GM18858 (cell line): ENCODE measurements at regions not wholly inside any gene's neighbourhood (a gene's known extent, or its start where the extent isn't known, plus 50 kb on each side); places are given as distances from the start of the nearest gene placed in this dataset.
"Not testable (repeated sequence)": the region's sequence is repeated elsewhere in the genome, so short reads cannot be mapped to it uniquely, and the experiment has no call there.

ENCODE experiments used
- ATAC-seq: cut with Tn5 transposase; IDR thresholded peaks from one replicate; pipeline ENCODE4 v1.9.1; 2021; ENCODE audit not compliant: unreplicated experiment

DNA sequence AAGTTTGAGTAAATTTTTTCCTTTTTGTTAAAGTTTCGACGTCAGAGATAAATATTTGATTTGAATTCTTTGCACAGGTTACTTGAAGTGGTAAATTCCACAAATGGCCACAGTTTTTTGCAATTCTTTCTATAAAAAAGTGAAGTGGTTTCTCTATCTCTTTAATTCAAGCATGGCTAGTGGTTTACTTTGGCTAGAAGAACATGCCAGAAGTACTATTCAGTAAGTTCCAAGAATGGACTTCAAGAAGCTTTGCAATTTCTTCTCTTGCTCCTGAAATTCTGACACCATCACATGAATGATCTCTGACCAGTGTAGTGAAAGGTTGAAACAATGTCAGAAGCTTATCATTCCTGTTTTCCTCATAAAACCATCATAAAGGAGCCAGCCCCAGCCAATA is 55.7 kb upstream of the RNPC3 start:
- ATAC-seq = no peak

DNA sequence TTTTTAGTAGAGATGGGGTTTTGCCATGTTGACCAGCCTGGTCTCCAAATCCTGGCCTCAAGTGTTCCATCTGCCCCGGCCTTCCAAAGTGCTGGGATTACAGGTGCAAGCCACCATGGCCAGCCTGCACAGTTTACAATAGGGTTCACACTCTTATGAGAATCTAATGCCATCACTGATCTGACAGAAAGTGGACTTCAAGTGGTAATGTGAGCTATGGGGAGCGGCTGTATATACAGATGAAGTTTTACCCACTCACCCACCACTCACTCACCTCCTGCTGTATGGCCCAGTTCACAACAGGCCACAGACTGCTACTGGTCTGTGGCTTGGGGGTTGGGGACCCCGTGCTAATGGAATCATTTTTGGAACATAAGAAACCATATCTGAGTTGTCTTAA is 58.4 kb upstream of the RNPC3 start:
- no peak for ATAC-seq

DNA sequence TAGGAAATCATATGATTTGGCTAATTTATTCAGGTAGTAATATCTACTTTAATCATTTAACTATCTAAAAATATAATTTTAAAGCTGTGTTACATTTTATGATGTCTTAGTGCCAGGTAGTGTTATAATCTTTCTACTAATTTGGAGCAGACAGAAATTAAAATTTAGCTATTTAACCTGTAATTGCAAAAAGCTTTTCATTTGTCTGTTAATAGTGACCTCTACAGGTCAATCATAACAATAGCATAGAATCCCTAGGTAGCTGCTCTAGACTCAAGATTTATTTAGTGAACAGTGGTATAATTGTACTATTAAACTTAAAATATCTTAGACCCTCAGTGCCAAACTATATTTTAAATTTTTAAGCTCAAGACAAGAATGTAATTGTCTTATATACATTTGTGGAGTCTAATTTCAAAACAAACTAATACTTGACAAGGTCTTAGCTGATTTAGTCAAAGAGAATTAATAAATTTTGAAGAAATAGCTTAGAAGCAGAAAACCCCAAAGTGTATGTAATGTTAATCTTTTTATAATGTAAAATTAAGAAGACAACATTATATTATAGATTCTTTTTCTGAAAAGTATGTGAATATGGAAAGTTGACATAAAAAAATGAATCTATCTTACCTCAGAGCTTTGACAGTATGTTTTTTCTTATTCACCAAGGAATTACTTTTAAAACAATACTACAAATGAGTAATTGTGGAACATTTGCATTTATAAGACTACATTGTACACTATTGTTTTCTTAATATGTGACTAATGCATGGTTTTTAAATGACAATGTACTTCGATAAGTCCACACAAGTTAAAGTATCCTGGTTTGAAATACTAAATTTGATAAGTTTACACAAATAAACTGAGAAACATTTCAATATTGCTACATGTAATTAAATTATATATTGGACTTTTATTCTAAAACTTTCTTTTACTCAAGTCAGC is 64.1 kb upstream of the RNPC3 start:
- peak; percentile 65 for ATAC-seq

DNA sequence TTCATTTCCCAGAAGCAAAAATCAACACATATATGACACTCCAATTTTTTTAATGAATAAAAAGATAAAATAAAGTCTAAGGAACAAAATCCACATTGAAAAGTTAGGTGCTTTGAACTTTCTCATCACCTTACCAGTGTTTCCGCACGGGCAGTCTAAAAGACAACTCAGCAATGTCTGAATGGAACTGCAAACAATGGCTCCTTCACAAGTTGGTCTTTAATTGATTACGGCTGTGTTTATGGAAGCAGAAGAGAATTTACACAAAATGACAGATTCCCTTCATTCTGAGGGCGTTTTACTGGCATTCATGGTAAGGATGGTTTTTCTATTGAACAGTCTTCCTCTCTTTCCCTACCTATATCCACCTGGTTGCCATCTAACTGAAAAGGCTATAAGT is 65.0 kb upstream of the RNPC3 start:
- no peak for ATAC-seq

DNA sequence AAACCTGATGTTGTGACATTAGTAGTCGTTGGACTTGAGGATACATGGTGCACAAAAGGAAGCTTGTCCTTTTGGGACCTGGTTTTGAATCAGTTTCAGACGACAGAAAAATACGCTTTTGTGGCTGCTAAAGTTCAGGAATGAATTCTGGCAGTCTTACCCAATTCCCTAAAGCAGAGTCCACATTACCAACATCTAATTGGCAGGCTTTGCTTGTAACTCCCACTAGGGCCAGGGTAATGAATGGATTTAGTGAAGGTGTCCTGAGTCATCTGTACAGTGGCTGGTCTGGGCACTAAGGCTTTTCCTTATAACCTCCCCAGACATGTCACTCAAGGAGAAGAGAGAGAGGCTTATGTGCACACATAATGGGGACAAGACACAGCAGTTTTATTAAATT is 66.2 kb upstream of the RNPC3 start:
- no peak for ATAC-seq

DNA sequence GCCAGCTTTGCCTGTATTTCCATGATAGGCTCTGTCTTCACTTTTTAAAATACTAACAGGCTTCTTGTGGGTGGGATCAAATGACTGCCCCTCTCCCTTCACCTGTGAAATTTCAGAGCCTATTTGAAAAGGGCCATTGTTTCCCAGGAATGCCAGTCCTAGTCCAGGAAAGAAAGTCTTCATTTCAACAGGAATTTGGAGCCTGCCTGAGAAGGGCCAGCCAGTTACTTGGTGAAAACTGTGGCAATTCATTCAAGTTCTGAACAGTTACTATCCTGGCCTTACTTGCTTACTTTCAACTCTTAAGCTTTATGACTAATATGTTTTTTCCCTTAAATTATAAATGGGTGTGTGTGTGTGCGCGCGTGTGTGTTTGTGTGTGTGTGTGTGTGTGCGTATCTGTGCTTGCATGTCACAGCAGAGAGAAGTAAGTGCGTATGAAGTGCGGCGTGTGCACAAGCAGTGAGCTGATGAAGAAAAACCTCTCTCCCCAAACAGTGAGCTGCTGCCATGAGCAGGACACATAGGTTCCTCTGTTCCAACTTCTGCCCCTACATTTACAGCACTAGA is 67.5 kb upstream of the RNPC3 start:
- ATAC-seq = no peak

DNA sequence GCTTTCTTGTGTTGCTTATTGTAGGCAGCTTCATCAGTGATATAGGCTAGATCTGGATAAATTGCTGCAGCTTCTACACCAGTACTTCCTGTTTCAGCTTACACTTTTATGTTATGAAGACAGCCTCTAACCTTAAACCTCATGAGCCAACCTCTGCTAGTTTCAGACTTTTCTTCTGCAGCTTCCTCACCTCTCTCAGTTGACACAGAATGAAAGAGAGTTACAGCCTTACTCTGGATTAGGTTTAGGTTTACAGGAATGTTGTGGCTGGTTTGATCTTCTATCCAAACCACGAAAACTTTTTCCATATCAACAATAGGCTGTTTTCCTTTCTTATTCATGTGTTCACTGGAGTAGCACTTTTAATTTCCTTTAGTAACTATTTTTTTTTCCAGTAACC is 76.9 kb upstream of the RNPC3 start:
- no peak for ATAC-seq

DNA sequence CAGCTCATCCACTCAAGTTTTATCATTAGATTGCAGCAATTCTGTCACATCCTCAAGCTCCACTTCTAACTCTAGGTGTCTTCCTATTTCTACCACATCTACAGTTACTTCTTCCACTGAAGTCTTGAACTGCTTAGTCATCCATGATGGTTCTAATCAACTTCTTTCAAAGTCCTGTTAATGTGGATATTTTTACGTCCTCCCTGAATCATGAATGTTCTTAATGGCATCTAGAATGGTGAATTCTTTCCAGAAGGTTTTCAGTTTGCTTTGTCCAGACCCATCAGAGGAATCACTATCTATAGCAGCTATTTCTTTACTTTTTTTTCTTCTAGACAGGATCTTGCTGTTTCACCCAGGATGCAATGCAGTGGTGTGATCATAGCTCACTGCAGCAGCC is 78.0 kb upstream of the RNPC3 start:
- no peak for ATAC-seq

DNA sequence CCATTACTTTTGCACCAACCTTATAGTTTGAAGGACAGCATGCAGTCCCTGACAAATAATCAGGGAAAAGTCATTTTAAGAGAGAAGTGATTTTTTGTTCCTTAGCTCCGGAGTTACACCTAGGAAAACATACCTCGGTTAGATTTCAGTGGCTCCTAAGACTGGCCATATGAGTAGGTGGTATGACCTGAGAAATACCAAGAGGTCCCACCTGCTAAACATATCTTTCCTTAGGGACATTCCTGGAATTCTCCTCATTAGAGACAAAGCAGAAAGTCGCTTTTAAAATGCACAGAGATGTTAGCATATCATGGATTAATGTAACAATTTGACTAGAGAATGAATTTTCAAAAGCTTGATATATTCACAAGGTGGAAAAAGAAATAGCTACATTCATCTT is 84.2 kb upstream of the RNPC3 start:
- ATAC-seq = no peak

DNA sequence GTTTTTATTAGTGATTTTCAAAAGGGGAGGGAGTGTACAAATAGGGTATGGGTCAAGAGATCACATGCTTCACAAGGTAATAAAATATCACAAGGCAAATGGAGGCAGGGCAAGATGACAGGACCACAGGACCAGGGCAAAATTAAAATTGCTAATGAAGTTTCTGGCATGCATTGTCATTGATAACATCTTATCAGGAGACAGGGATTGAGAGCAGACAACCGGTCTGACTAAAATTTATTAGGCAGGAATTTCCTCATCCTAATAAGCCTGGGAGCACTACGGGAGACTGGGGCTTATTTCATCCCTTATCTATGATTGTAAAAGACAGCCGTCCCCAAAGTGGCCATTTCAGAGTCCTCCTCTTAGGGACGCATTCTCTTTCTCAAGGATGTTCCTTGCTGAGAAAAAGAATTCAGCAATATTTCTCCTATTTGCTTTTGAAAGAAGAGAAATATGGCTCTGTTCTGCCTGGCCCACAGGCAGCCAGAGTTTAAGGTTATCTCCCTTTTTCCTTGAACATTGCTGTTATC is 88.9 kb upstream of the RNPC3 start:
- ATAC-seq = not testable (repeated sequence)

DNA sequence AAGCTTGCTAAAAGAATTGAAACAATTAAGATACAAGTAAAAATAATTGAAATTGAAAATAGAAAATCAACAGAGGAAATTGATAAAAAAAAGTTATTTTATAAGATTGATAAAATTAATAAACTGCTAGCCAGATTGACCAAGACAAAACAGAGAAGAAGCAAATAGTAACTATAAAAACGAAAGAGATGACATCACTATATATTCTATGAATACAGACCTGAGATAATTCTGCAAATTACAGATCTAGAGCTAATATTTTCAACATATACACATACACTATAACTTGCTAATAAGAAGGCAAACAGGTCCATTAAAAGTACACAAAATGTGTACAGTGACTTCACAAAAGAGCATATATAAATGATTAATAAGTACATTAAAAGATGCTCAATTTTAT is 90.1 kb upstream of the RNPC3 start:
- no peak for ATAC-seq

DNA sequence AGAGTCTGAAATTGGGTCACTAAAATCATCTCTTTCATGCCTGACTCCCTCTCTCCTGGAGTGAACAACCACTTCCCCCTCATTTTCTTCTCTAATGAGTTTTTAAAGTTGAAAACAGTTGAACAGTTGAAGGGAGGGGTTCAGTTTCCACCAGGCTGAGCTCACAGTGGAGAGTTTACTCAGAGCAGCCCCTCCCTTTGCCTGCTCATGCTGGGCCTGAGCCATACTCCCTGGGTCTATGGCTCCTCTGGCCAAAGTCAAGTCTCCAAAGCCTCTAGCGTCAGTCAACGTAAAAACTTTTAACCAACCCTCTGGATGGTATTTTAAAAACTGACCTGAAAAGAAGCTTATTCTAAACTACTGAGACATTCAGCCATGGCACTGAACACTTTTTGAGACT is 100.8 kb upstream of the RNPC3 start:
- no peak for ATAC-seq

DNA sequence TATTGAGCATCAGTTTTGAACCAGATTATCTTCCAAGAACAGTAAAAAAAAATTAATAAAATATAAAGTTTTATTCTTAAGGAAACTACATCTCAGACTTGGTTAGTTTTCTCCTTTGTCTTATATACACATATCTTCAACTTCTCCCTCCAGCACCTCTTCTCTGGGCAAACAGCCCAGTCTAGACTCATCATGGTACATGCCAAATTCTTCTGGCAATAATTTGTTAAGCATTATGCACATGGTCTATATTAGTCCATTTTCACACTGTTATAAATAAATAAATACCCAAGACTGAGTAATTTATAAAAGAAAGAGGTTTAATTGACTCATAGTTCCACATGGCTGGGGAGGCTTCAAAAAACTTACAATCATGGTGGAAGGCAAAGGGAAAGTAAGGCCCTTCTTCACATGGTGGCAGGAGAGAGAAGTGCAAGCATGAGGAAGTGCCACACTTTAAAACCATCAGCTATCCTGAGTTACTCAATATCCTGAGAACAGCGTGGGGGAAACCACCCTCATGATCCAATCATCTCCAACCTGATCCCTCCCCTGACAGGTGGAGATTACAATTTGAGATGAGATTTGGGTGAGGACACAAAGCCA is 108.7 kb upstream of the RNPC3 start:
- ATAC-seq = no peak

DNA sequence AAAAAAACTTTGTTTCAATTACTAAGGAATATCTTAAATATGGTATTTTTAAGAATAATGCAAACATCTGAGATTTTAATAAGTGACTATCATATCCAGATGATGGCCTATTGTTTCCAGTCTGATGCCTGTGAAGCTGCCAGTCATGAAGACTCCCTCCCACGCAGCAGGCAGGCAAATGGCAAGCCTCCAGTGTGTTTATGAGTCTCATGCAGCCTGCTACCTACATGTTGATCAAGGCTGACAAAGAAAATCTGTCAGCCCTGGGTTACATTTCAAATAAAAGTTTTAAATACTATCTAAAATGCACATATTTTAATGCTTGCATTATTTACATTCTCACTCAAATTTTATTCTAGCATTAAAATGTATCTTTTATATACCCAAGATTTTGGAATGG is 137.6 kb upstream of the RNPC3 start:
- no peak for ATAC-seq

DNA sequence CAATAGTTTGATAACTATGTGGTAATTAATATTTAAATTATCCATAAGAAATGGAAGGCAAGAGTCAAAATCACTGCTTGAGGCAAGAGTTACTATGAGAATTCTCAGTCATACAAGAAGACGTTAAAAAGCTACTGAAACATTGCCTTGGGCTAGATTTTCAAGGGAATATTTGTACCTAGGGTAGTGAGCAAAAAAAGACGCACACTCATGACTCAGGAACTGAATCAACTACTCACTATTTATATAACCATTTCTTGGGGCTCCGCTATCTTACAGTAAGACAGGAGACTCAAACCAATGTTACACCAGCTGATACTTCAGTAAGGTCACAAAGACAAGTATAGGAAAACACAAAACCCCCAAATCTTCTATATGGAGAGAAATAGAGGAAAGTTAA is 151.5 kb upstream of the RNPC3 start:
- no peak for ATAC-seq

DNA sequence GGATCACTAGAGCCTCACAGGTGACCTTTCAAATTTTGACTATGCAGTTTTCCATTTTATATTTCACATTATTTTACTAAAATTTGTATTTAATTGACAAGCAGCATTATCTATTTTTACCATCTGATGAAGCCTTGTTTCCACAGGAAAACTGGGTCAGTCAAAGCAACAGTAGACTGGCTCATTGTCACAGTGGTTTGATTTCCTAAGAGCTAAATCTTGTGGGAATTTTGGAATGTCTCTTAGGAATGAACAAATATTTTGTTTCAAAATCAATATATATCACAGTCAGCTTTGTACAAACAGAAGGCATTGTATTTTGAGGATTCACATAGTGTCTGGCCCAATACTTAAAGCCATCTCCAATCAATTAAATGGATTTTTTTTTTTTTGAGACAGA is 152.6 kb upstream of the RNPC3 start:
- no peak for ATAC-seq

DNA sequence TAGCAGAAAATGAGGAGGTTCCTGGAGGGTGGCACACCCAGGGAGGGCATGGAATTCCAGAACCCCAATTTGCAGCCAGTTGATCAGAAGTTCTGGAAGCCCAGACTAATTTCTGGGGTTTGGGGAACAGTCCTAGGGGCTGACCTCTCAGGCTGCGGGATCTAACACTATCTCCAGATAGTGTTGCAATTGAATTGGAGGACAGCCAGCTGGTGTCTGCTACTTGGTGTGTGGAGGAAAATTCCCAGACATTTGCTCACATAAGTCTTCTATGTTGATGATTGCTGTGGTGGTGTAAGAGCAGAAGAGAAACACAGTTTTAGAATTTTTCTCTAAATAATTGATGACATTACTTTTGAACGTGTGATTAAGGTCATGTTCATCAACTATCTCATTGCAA is 154.3 kb upstream of the RNPC3 start:
- no peak for ATAC-seq

DNA sequence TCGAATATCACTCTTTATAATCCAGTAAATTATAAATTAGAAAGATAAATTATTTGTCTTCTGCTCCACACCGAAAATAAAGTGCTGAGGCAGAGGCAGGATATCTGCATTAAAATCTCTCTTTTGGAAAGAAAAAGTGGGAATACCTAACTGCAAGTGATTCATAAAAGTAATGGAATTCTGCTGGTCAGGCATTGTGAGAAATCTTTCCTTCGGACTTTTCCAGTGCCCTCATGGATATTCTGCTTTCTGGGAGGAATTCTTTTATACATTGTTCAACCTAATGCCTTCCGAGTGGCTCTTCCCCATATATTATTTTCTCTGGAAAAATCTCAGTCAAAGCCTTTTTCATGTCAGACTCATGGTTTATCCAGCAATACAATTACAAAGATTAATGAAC is 158.3 kb upstream of the RNPC3 start:
- ATAC-seq = no peak

DNA sequence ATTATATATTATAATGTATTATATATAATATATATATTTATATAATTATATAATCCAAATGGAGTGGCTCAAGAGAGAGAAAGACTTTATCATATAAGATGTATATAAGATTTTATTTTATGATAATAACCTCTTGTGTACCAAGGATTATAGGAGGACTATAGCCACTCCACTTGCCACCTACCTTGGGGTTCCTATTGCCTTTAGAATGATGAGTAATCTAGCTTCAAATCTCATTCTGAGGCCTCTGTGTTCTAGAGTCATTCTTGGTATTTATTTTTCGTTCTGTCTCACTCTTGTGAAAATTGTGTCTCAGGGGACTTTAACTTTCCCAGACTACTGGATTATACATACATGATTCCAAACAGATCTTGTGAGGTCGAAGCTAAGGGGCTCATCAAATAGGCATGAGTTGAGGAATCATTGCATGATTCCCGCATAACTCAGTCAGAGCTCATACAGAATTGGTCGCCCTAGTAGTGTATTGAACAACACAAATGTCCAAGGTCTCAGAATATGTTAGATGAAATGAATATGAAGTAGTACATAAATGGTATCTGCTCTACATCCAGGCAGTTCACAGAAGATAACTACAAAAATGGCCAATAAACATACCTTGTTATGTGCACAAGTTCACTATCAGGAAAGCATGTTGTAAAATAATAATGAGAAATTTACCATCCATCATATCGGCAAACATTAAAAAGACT is 159.5 kb upstream of the RNPC3 start:
- ATAC-seq = no peak

DNA sequence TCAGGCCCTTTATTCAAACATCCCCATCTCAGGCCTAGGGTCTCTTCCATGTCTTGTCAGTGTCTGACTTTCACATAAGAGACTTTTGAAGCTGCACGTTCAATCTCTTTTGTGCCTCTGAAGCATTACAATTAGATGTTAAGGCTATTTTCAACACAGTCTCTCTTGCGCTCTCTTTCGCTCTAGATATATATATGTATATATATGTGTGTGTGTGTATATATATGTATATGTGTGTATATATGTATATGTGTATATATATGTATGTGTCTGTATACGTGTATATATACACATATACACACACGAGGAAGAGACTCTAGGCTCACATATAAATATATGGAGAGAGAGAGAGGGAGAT is 162.5 kb upstream of the RNPC3 start:
- ATAC-seq = no peak

DNA sequence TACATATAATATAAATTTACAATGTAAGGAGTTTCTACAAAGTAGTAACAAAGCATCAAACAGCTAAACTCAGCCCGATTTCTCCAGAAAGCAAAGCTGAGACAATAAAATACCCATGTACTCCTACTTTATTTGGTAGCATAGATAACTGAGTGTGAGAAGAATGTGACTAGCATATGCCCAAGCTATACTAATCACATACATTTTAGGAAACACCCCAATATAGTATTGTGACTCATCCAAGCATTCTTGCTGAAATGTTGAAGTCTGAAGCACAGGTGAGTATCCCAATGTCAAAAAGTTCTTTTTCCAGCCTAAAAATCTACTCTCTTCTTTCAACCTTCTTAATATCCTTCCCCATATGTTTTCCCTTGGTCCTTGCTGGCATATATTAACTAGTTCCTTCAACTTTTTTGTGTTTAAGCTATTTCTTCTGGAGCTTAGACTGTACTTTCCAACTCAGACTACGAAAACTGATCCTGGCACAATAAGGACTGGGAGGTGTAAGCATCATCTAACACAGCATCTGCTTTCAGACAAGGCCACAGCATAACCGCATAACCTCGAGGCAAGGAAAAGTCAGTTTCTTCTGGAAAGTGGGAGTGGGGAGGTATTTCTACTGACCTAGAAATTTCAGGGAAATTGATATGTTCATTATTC is 163.0 kb upstream of the RNPC3 start:
- no peak for ATAC-seq
